HG03378 (cell line): ENCODE measurements at regions not wholly inside any gene's neighbourhood (a gene's known extent, or its start where the extent isn't known, plus 50 kb on each side); places are given as distances from the start of the nearest gene placed in this dataset.

ENCODE experiments used
- ATAC-seq: cut with Tn5 transposase; IDR thresholded peaks from one replicate; pipeline ENCODE4 v1.9.1; 2021; ENCODE audit warnings: mild to moderate bottlenecking, moderate library complexity; ENCODE audit not compliant: unreplicated experiment

GRCh38 chr4:181437895-181438294, 805.3 kb upstream of the TENM3 start:
- no peak for ATAC-seq

- no peak for ATAC-seq
Measured at GRCh38 chr4:181438641-181439040, 804.6 kb upstream of the TENM3 start.

- ATAC-seq, result no peak
Measured at GRCh38 chr4:181443021-181443420, 800.2 kb upstream of the TENM3 start.

DNA sequence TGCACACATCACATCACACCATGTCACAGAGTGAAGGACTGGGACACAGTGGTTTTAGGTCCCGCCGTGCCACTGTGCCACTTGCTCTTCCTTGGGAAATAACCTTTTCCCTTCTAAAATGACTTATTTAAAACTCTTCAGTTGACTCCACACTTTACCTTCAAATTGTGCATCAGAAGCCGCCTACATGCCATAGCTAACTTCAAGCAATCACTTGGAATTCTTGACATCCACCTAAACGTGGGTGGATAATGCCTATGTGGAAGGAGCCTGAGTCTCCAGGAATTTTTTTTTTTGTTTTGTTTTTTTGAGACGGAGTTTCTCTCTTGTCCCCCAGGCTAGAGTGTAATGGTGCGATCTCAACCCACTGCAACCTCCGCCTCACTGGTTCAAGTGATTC, 777.4 kb upstream of the TENM3 start:
- no peak for ATAC-seq

- no peak for ATAC-seq
Measured at GRCh38 chr4:181468451-181468850, 774.8 kb upstream of the TENM3 start.

- no peak for ATAC-seq
Measured at GRCh38 chr4:181470306-181470705, 772.9 kb upstream of the TENM3 start.

GRCh38 chr4:181475359-181475758, 767.8 kb upstream of the TENM3 start:
- ATAC-seq, result no peak

DNA sequence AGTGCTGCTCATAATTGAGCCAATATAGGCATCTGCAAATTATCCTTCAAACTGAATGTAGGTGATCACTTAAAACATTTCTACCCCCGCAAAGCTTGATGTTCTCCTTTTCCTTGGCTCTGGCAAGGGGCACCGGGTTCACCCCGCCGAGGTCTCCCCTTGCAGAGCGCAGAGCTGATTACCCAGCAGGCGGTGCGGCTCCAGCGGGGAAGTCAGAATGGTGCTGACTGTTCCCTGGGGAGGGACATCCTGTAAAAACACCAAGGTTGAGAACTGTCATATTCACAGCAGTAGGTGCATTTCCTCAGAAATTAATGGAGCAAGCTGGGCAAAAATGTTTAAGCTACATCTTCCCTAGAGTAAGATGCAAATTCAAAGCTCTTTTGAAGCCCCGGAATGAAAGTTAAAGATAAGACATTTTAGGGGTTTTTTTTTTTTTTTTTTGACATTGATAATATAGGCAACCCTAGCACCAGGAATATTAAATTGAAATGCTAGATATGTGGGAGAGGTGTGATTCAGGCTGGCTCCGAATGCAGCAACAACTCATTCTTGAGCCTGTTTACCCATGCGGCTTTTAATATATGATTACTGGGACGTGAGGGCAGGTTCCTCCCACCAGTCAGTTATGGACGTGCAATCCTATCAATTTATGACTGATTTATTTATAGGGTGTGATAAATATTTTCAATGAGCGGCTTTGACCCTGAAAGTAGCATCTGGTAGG, 767.3 kb upstream of the TENM3 start:
- ATAC-seq, result no peak

DNA sequence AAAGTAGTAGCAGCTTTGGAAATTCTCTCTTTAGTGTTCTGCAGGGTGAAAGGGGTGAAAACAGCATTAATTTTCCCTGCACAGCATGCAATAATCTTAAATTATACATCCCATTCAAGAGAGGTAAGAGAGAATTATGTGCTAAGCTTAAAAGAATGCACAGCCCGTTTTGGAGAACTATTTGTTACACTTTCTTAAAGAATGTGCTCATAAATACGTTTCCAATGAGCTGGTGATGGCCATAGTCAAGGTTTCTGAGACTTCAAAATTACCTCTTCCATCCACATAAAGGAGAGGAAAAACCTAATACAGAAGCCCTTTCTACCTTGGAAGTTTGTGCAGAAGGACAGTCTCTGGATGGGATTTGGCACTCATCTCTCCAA, 766.7 kb upstream of the TENM3 start:
- ATAC-seq, result no peak

GRCh38 chr4:181477591-181477990, 765.6 kb upstream of the TENM3 start:
- no peak for ATAC-seq

- ATAC-seq, result no peak
Measured at GRCh38 chr4:181478656-181479055, 764.5 kb upstream of the TENM3 start.

DNA sequence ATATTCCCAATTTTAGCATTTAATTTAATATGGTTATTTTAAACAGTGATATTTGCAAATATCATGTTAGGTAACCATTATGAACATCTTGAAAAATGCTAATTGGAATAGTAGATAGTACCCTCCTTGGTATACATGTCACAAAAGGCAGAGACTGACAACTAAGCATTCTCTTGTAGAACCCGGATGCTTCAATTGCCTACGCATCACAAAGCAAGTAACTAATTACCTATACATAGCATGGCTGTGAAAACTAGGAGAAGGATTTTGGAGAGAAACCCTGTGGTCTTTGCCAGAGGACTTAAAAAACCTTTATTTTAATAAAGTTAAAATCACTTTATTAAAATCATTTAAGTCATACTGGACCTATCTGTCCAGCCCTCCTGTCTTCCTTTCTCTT, 764.1 kb upstream of the TENM3 start:
- no peak for ATAC-seq

DNA sequence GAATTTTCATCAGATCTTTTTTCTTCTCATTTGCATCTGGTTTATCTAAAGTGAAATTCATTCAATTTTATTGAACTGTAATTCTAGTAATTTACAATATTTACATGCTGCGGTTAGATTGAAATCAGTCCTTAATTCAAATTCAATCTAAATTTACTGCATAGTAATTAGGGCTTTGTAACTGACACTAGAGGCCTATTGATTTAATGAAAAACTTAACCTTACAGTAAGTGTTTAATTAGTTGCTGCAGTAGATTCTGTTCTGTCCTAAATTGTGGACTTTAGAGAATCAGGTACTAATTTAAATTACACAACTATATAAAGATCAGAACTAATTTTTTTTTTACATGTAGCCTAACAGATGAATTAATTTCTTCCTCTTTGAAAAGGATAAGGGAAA, 758.8 kb upstream of the TENM3 start:
- ATAC-seq, result no peak

DNA sequence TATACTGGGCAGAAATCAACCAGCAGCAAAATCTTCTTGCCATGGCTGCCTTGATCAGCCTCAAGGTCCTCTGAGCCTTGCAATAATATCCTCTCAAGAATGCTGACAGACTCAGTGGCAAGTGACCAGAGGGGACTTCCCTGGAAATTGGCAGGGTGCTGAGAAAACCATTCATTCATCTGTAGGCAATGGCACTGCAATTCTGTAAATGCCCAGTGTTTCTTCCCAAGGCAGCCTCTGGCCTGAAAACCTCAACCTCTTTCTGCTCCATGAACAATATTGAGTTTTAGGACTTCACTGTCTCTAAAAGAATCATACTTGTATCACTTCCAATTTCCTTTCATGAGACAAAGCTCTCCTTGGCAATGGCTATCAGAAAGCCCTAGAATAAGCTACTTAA, 754.3 kb upstream of the TENM3 start:
- no peak for ATAC-seq

DNA sequence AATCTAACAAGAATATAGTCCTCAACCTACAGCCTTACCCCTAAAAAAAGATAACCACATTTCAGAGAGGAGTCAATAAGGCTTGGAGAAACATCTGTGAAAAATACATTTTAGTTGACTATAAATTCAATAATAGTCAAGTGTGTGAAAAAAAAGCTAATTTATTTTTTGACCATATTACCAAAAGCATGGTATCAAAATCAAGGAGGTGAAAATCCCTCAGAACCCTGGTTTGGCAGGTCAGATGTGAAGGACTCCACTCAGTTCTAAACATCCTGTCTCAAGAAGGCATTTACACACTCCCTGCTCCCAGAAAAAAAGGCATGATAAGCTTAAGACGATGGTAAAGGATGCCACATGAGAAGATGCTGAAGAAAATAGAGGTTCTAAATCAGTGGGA, 745.1 kb upstream of the TENM3 start:
- no peak for ATAC-seq

GRCh38 chr4:181502611-181503010, 740.6 kb upstream of the TENM3 start:
- no peak for ATAC-seq

DNA sequence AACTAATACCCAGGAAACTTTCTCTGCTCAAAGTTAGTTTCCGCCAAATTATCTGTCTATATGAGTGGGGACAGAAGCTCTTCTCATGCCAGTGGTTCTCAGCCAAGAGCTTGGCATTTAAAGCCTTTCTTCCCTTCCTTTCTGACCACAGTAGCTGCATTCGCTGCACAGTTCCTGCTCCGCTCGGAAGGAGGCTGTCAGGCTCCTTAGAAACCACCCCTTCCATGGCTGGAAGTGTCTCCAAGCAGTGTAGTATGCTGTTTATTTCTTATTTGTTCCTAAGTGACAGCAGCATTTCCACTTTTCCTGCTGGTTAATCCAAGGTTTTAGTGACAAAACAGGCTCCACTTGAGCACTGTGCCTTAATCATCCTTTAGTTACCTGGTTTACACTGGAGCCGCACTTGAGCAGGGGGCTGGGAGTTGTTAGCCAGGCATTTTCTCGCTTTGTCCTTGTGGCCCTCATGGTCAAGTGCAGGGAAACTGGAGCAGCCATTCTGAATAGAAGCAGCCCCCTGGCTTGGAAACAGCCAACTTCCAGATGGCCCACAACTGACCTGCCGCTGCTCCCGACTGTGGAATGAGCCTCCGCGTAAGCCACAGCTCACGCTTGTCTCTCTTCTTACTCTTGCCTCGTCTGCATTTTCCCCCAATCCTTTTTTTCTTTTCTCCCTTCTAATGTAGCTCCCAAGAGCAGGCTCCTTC, 739.4 kb upstream of the TENM3 start:
- no peak for ATAC-seq

GRCh38 chr4:181504924-181505323, 738.3 kb upstream of the TENM3 start:
- ATAC-seq, result no peak

GRCh38 chr4:181507180-181507835, 735.9 kb upstream of the TENM3 start:
- no peak for ATAC-seq

DNA sequence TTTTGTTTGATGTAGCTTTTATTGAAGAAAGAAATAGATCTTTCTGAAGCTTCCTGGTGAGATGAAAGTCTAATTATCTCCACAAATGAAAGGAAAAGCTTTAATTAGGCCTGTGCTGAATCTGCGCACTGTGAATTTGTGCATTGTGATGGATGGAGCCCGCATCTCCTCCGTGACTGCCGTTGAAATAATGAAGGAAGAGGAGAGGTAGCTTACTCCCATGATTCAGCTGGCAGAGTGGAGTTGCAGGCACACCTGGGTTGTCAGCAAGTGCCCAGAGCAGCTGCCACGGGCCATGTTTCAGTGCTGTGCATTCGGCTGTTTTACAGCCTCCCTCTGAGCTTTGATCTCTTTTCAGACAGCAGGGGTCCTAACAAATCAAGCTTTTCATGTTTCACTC, 735.3 kb upstream of the TENM3 start:
- ATAC-seq, result no peak

- no peak for ATAC-seq
Measured at GRCh38 chr4:181508601-181509000, 734.6 kb upstream of the TENM3 start.

- no peak for ATAC-seq
Measured at GRCh38 chr4:181509073-181509472, 734.1 kb upstream of the TENM3 start.
